Upper lobe of left lung (tissue), 4 donors: ENCODE measurements at regions not wholly inside any gene's neighbourhood (a gene's known extent, or its start where the extent isn't known, plus 50 kb on each side); places are given as distances from the start of the nearest gene placed in this dataset.

ENCODE experiments used
- CTCF ChIP-seq, 6 experiments: fragments of 450-650 bp in 4 of 6; fragments of 200-600 bp in 2 of 6; sonication (generic) in 2 of 6; IDR thresholded peaks; one replicate each; pipeline ENCODE4 v1.5.1; 2016 to 2019; ENCODE audit warnings: antibody characterized with exemption in 6 of 6
- EP300 ChIP-seq, 4 donors: sonication (generic); formaldehyde crosslinking; IDR thresholded peaks; one replicate each; pipeline ENCODE4 v1.5.1; 2017; ENCODE audit warnings: antibody characterized with exemption in 4 of 4, control low read depth in 2 of 4
- POLR2A ChIP-seq, 4 donors: fragments of 450-650 bp; IDR thresholded peaks; one replicate each; pipeline ENCODE4 v1.5.1; 2016 to 2017; ENCODE audit warnings: antibody characterized with exemption in 4 of 4, mild to moderate bottlenecking in 2 of 4

- TF ChIP-seq CTCF (IDR thresholded peaks at IDR 0.05) (no peak), POLR2A (IDR thresholded peaks at IDR 0.05) (no peak), EP300 (IDR thresholded peaks at IDR 0.05) (no peak)
These were observed 426.1 kb downstream of the FOXO1 start for GRCh38 chr13:40240293-40240692.
